ENCODE measurements at regions not wholly inside any gene's neighbourhood (a gene's known extent, or its start where the extent isn't known, plus 50 kb on each side); places are given as distances from the start of the nearest gene placed in this dataset.

- Histone ChIP-seq H3K36me3 (ENCODE audit: insufficient read depth, insufficient read length, low read length) (no peaks in the 10 kb centered on the region), H3K9ac (ENCODE audit: insufficient read length, low read depth) (no peak overlapping the region), H3K27me3 (ENCODE audit: insufficient read depth, insufficient read length) (peaks cover 3% of the 10 kb centered on the region), H3K9me3 (ENCODE audit: insufficient read depth, low read length) (peaks cover 32% of the 10 kb centered on the region), H3K4me1 (ENCODE audit: insufficient read depth, insufficient read length) (no peaks in the 10 kb centered on the region), H3K4me3 (ENCODE audit: insufficient read length, low read depth) (no peak overlapping the region)
- DNase-seq (ENCODE audit: low read depth, low spot score), result no peak
- no peak for TF ChIP-seq YY1 (IDR thresholded peaks at IDR 0.05; ENCODE audit: insufficient read depth, insufficient read length)
Observed at GRCh38 chr7:152969839-152970238, 210.3 kb downstream of the ACTR3B start.

DNA sequence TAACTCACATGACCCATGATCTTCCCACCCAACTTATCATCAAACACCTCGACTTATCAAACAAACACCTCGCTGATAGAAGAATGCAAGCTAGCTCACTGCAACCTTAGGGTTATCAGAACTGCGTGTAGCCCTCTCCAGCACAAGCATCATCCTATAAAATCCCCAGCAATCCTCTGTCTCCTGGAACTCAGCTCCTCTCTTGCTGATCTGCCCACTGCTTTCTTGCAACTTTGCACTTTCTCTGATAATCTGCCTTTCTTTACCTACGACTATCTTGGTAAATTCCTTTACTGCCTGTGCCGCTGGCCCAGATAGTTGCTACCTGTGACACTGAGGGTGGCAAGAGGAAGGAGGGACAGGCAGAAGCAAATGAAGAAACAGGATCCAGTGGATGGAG is 210.9 kb downstream of the ACTR3B start:
- Histone ChIP-seq H3K9ac (ENCODE audit: insufficient read length, low read depth) (no peak overlapping the region), H3K4me1 (ENCODE audit: insufficient read depth, insufficient read length) (no peaks in the 10 kb centered on the region), H3K9me3 (ENCODE audit: insufficient read depth, low read length) (peaks cover 32% of the 10 kb centered on the region), H3K36me3 (ENCODE audit: insufficient read depth, insufficient read length, low read length) (no peaks in the 10 kb centered on the region), H3K27me3 (ENCODE audit: insufficient read depth, insufficient read length) (peaks cover 3% of the 10 kb centered on the region), H3K4me3 (ENCODE audit: insufficient read length, low read depth) (no peak overlapping the region)
- no peak for DNase-seq (ENCODE audit: low read depth, low spot score)
- TF ChIP-seq SUZ12 (IDR thresholded peaks at IDR 0.05; ENCODE audit: extremely low read depth, insufficient read depth, insufficient read length), result no peak
- TF ChIP-seq ZNF274 (IDR thresholded peaks at IDR 0.05; ENCODE audit: low read depth, low read length), result no peak
- TF ChIP-seq YY1 (IDR thresholded peaks at IDR 0.05; ENCODE audit: insufficient read depth, insufficient read length), result no peak

- Histone ChIP-seq H3K27me3 (ENCODE audit: insufficient read depth, insufficient read length) (peaks cover 3% of the 10 kb centered on the region), H3K36me3 (ENCODE audit: insufficient read depth, insufficient read length, low read length) (no peaks in the 10 kb centered on the region), H3K4me3 (ENCODE audit: insufficient read length, low read depth) (no peak overlapping the region), H3K4me1 (ENCODE audit: insufficient read depth, insufficient read length) (no peaks in the 10 kb centered on the region), H3K9ac (ENCODE audit: insufficient read length, low read depth) (no peak overlapping the region), H3K9me3 (ENCODE audit: insufficient read depth, low read length) (peaks cover 25% of the 10 kb centered on the region)
- TF ChIP-seq SUZ12 (IDR thresholded peaks at IDR 0.05; ENCODE audit: extremely low read depth, insufficient read depth, insufficient read length) (no peak), YY1 (IDR thresholded peaks at IDR 0.05; ENCODE audit: insufficient read depth, insufficient read length) (no peak), ZNF274 (IDR thresholded peaks at IDR 0.05; ENCODE audit: low read depth, low read length) (no peak)
- DNase-seq (ENCODE audit: low read depth, low spot score), result no peak
Observed at GRCh38 chr7:152974577-152974976, 215.0 kb downstream of the ACTR3B start.

DNA sequence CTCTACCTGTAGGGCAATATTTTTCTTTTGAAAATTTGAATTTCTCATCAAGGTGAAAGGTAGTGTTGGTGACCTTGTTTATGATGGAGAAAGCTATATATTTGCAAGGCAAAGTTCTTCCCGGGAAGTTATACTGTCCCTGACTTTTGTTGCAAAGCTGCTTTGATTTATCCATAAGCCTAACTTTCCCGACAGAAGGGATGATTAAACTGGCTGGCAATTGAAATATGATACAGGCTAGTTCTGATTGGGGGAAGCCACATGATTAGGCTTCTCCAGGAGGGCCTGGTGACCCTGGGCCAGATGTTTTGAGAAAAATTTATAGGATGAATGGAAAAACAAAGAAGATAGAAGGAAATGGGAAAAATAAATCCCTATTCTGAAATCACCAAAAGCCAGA is 215.5 kb downstream of the ACTR3B start:
- H3K4me1 ChIP-seq (ENCODE audit: insufficient read depth, insufficient read length), result no peaks in the 10 kb centered on the region
- H3K9me3 ChIP-seq (ENCODE audit: insufficient read depth, low read length), result peaks cover 25% of the 10 kb centered on the region
- H3K36me3 ChIP-seq (ENCODE audit: insufficient read depth, insufficient read length, low read length), result no peaks in the 10 kb centered on the region
- DNase-seq (ENCODE audit: low read depth, low spot score), result no peak
- TF ChIP-seq SUZ12 (IDR thresholded peaks at IDR 0.05; ENCODE audit: extremely low read depth, insufficient read depth, insufficient read length) (no peak), YY1 (IDR thresholded peaks at IDR 0.05; ENCODE audit: insufficient read depth, insufficient read length) (no peak), ZNF274 (IDR thresholded peaks at IDR 0.05; ENCODE audit: low read depth, low read length) (no peak)
- no peak overlapping the region for H3K4me3 ChIP-seq (ENCODE audit: insufficient read length, low read depth)
- H3K27me3 ChIP-seq (ENCODE audit: insufficient read depth, insufficient read length), result peaks cover 3% of the 10 kb centered on the region
- no peak overlapping the region for H3K9ac ChIP-seq (ENCODE audit: insufficient read length, low read depth)

DNA sequence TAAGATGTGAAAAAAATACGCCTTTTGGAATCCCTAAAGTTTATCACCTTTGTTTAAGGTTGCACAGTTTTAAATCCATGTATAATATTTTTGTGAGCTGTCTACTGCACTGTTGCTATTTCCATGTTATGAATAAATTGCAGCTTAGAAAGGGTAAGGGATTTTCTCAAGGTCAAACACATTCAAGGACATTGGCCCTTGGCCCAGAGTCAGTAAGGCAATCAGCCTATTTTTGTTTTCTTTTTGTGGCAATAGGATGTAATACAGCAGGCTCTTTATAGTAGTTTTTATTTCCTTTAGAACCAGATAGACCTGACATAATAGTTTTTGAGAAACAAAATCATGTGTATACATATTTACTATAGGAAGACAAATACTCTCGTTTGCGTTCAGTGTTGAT is 219.8 kb downstream of the ACTR3B start:
- no peaks in the 10 kb centered on the region for H3K36me3 ChIP-seq (ENCODE audit: insufficient read depth, insufficient read length, low read length)
- H3K27me3 ChIP-seq (ENCODE audit: insufficient read depth, insufficient read length), result no peaks in the 10 kb centered on the region
- H3K4me1 ChIP-seq (ENCODE audit: insufficient read depth, insufficient read length), result no peaks in the 10 kb centered on the region
- H3K9me3 ChIP-seq (ENCODE audit: insufficient read depth, low read length), result no peaks in the 10 kb centered on the region
- H3K4me3 ChIP-seq (ENCODE audit: insufficient read length, low read depth), result no peak overlapping the region
- no peak for DNase-seq (ENCODE audit: low read depth, low spot score)
- H3K9ac ChIP-seq (ENCODE audit: insufficient read length, low read depth), result no peak overlapping the region
- TF ChIP-seq ZNF274 (IDR thresholded peaks at IDR 0.05; ENCODE audit: low read depth, low read length), result no peak
- no peak for TF ChIP-seq YY1 (IDR thresholded peaks at IDR 0.05; ENCODE audit: insufficient read depth, insufficient read length)
- TF ChIP-seq SUZ12 (IDR thresholded peaks at IDR 0.05; ENCODE audit: extremely low read depth, insufficient read depth, insufficient read length), result no peak

DNA sequence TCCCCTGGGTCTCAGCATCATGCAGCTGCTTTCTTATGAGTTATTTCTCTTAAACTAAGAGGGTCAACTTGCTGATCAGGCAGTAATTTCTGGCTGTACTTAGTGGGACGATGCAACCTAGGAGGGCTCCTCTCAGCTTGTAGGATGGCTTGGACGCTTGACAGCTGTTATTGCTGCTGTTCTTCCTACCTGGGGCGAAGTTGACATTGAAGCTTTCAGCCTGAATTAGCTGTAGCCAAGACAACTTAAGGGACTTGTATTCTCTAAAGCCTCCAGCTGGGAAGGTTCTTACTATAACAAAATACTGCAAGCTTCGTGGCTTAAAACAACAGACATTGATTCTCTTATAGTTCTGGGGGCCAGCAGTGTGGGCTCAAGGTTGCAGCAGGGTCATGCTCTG is 224.9 kb downstream of the ACTR3B start:
- no peaks in the 10 kb centered on the region for H3K27me3 ChIP-seq (ENCODE audit: insufficient read depth, insufficient read length)

DNA sequence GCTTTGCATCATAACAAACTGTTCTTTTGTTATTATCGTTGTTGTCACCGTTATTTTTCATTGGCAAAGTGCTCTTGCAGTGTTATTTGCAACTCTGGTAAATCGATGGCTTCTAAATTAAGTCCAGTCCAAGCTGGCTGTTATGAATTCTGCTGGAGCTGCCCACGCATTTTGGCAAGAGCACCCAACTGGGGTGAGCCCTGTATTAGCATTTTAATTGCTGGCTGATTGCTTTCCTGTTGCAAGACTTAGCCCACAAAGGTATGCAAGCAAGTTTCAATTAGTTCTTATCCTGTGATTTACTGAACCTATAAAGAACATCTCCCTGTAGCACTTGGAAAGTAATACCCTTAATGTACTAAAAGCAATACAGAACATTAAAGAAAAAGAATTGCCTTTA is 226.8 kb downstream of the ACTR3B start:
- H3K4me1 ChIP-seq (ENCODE audit: insufficient read depth, insufficient read length), result peaks cover 5% of the 10 kb centered on the region
- H3K4me3 ChIP-seq (ENCODE audit: insufficient read length, low read depth), result no peak overlapping the region
- H3K9ac ChIP-seq (ENCODE audit: insufficient read length, low read depth), result no peak overlapping the region

More for the DNA sequence above, 224.9 kb downstream of the ACTR3B start:
- no peak overlapping the region for H3K4me3 ChIP-seq (ENCODE audit: insufficient read length, low read depth)
- H3K36me3 ChIP-seq (ENCODE audit: insufficient read depth, insufficient read length, low read length), result no peaks in the 10 kb centered on the region
- no peak for TF ChIP-seq ZNF274 (IDR thresholded peaks at IDR 0.05; ENCODE audit: low read depth, low read length)
- no peak for TF ChIP-seq YY1 (IDR thresholded peaks at IDR 0.05; ENCODE audit: insufficient read depth, insufficient read length)
- no peak for TF ChIP-seq SUZ12 (IDR thresholded peaks at IDR 0.05; ENCODE audit: extremely low read depth, insufficient read depth, insufficient read length)
- no peaks in the 10 kb centered on the region; the same call in 1 of the 2 replicates for H3K9me3 ChIP-seq (ENCODE audit: insufficient read depth, low read length)
- H3K9ac ChIP-seq (ENCODE audit: insufficient read length, low read depth), result no peak overlapping the region
- peaks cover 5% of the 10 kb centered on the region for H3K4me1 ChIP-seq (ENCODE audit: insufficient read depth, insufficient read length)
- no peak for DNase-seq (ENCODE audit: low read depth, low spot score)

GRCh38 chr7:152987656-152988055 is 228.1 kb downstream of the ACTR3B start:
- TF ChIP-seq YY1 (IDR thresholded peaks at IDR 0.05; ENCODE audit: insufficient read depth, insufficient read length), result no peak
- TF ChIP-seq ZNF274 (IDR thresholded peaks at IDR 0.05; ENCODE audit: low read depth, low read length), result no peak
- no peak for TF ChIP-seq SUZ12 (IDR thresholded peaks at IDR 0.05; ENCODE audit: extremely low read depth, insufficient read depth, insufficient read length)
- Histone ChIP-seq H3K9ac (ENCODE audit: insufficient read length, low read depth) (no peak overlapping the region), H3K36me3 (ENCODE audit: insufficient read depth, insufficient read length, low read length) (no peaks in the 10 kb centered on the region), H3K27me3 (ENCODE audit: insufficient read depth, insufficient read length) (no peaks in the 10 kb centered on the region), H3K9me3 (ENCODE audit: insufficient read depth, low read length) (no peaks in the 10 kb centered on the region; the same call in 1 of the 2 replicates), H3K4me1 (ENCODE audit: insufficient read depth, insufficient read length) (peaks cover 5% of the 10 kb centered on the region), H3K4me3 (ENCODE audit: insufficient read length, low read depth) (no peak overlapping the region)
- no peak for DNase-seq (ENCODE audit: low read depth, low spot score)

More for the DNA sequence above, 226.8 kb downstream of the ACTR3B start:
- peak; percentile 47 for DNase-seq (ENCODE audit: low read depth, low spot score)
- no peaks in the 10 kb centered on the region for H3K36me3 ChIP-seq (ENCODE audit: insufficient read depth, insufficient read length, low read length)
- no peaks in the 10 kb centered on the region for H3K27me3 ChIP-seq (ENCODE audit: insufficient read depth, insufficient read length)
- TF ChIP-seq SUZ12 (IDR thresholded peaks at IDR 0.05; ENCODE audit: extremely low read depth, insufficient read depth, insufficient read length) (no peak), YY1 (IDR thresholded peaks at IDR 0.05; ENCODE audit: insufficient read depth, insufficient read length) (no peak), ZNF274 (IDR thresholded peaks at IDR 0.05; ENCODE audit: low read depth, low read length) (no peak)
- H3K9me3 ChIP-seq (ENCODE audit: insufficient read depth, low read length), result no peaks in the 10 kb centered on the region; the same call in 1 of the 2 replicates

Data from NT2/D1 (cell line).